Karpas-422 (cell line): ENCODE measurements at regions not wholly inside any gene's neighbourhood (a gene's known extent, or its start where the extent isn't known, plus 50 kb on each side); places are given as distances from the start of the nearest gene placed in this dataset.
A peak's percentile ranks its signal among the peaks of the same experiment; 100 is the strongest.

Source experiments
- DNase-seq: peaks from one replicate; pipeline ENCODE4 v3.0.0-alpha.2; 2015
- H2AFZ ChIP-seq: fragments of 200-600 bp; sonication (generic); 2 replicates; pipeline ENCODE4 v1.6.1; 2014; ENCODE audit warnings: antibody characterized with exemption, low read length, mixed read lengths
- H3K27ac ChIP-seq: fragments of 200-600 bp; sonication (generic); 2 replicates; pipeline ENCODE4 v1.5.1; 2014; ENCODE audit warnings: mild to moderate bottlenecking, low read length, moderate library complexity
- H3K27me3 ChIP-seq: fragments of 200-600 bp; sonication (generic); 2 replicates; pipeline ENCODE4 v1.6.1; 2014; ENCODE audit warnings: low read length, mixed read lengths
- H3K36me3 ChIP-seq: fragments of 200-600 bp; sonication (generic); 2 replicates; pipeline ENCODE4 v1.6.1; 2014; ENCODE audit warnings: low read length, mixed read lengths; ENCODE audit not compliant: insufficient read depth
- H3K4me1 ChIP-seq: fragments of 200-600 bp; sonication (generic); 2 replicates; pipeline ENCODE4 v1.6.1; 2014; ENCODE audit warnings: mild to moderate bottlenecking, low read length, mixed read lengths
- H3K4me2 ChIP-seq: fragments of 200-600 bp; sonication (generic); 2 replicates; pipeline ENCODE4 v1.6.1; 2014; ENCODE audit warnings: low read length, low read depth, mild to moderate bottlenecking; ENCODE audit not compliant: poor library complexity, severe bottlenecking
- H3K4me3 ChIP-seq: fragments of 200-600 bp; sonication (generic); 2 replicates; pipeline ENCODE4 v1.5.1; 2014; ENCODE audit warnings: mild to moderate bottlenecking, antibody characterized with exemption, low read length, mixed read lengths
- H3K79me2 ChIP-seq: fragments of 200-600 bp; sonication (generic); 2 replicates; pipeline ENCODE4 v1.6.1; 2014; ENCODE audit warnings: mild to moderate bottlenecking, low read length, mixed read lengths
- H3K9ac ChIP-seq: fragments of 200-600 bp; sonication (generic); 2 replicates; pipeline ENCODE4 v1.6.0; 2014; ENCODE audit warnings: low read length
- H3K9me2 ChIP-seq: fragments of 200-600 bp; sonication (generic), shearing (Covaris generic); replicated peaks from 2 replicates; pipeline ENCODE4 v1.6.0; 2014; ENCODE audit warnings: mild to moderate bottlenecking, low read length, moderate library complexity; ENCODE audit not compliant: insufficient read depth
- H3K9me3 ChIP-seq: fragments of 300-700, 200-600 bp; sonication (generic); 2 replicates; pipeline ENCODE4 v1.6.1; 2014; ENCODE audit warnings: low read length, mixed read lengths
- H4K20me1 ChIP-seq: fragments of 200-600 bp; sonication (generic); 2 replicates; pipeline ENCODE4 v1.6.1; 2014; ENCODE audit warnings: mild to moderate bottlenecking, antibody characterized with exemption, low read length, low read depth; ENCODE audit not compliant: insufficient read depth

GRCh38 chr16:85309656-85310587, 197.7 kb upstream of the CIBAR2 start:
- Histone ChIP-seq H3K27me3 (no peaks in the 10 kb centered on the region), H3K79me2 (no peaks in the 10 kb centered on the region), H3K4me2 (peak overlapping the region; percentile 24), H2AFZ (no peak overlapping the region), H3K9me3 (no peaks in the 10 kb centered on the region), H3K36me3 (no peaks in the 10 kb centered on the region), H3K9me2 (no peaks in the 10 kb centered on the region), H4K20me1 (no peaks in the 10 kb centered on the region; the same call in 1 of the 2 replicates), H3K4me3 (no peak overlapping the region), H3K27ac (no peak overlapping the region), H3K9ac (no peak overlapping the region), H3K4me1 (peaks cover 12% of the 10 kb centered on the region)
- peak; percentile 76 for DNase-seq

GRCh38 chr16:85310868-85311585, 198.8 kb upstream of the CIBAR2 start:
- Histone ChIP-seq H3K79me2 (no peaks in the 10 kb centered on the region), H3K9ac (no peak overlapping the region), H3K4me3 (no peak overlapping the region), H3K36me3 (no peaks in the 10 kb centered on the region), H3K9me2 (no peaks in the 10 kb centered on the region), H3K4me2 (no peak overlapping the region), H3K27me3 (no peaks in the 10 kb centered on the region), H4K20me1 (no peaks in the 10 kb centered on the region; the same call in 1 of the 2 replicates), H2AFZ (no peak overlapping the region), H3K4me1 (peaks cover 12% of the 10 kb centered on the region), H3K27ac (no peak overlapping the region), H3K9me3 (no peaks in the 10 kb centered on the region)
- DNase-seq, result no peak

GRCh38 chr16:85311741-85312140, 199.5 kb upstream of the CIBAR2 start:
- Histone ChIP-seq H3K27ac (no peak overlapping the region), H3K9me3 (no peaks in the 10 kb centered on the region), H3K36me3 (no peaks in the 10 kb centered on the region), H3K4me1 (peaks cover 10% of the 10 kb centered on the region), H2AFZ (no peak overlapping the region), H3K4me3 (no peak overlapping the region), H3K79me2 (no peaks in the 10 kb centered on the region), H3K9me2 (no peaks in the 10 kb centered on the region), H3K4me2 (no peak overlapping the region), H3K27me3 (no peaks in the 10 kb centered on the region), H3K9ac (no peak overlapping the region), H4K20me1 (no peaks in the 10 kb centered on the region; the same call in 1 of the 2 replicates)
- no peak for DNase-seq

- Histone ChIP-seq H3K4me3 (no peak overlapping the region), H3K36me3 (no peaks in the 10 kb centered on the region), H3K9me3 (no peaks in the 10 kb centered on the region), H3K79me2 (no peaks in the 10 kb centered on the region), H3K9me2 (no peaks in the 10 kb centered on the region), H3K4me2 (no peak overlapping the region), H3K27ac (no peak overlapping the region), H4K20me1 (no peaks in the 10 kb centered on the region; the same call in 1 of the 2 replicates), H3K4me1 (peaks cover 10% of the 10 kb centered on the region), H3K9ac (no peak overlapping the region), H2AFZ (no peak overlapping the region), H3K27me3 (no peaks in the 10 kb centered on the region)
- DNase-seq, result no peak
Observed at GRCh38 chr16:85312174-85312573, 199.9 kb upstream of the CIBAR2 start.

- H3K27me3 ChIP-seq, result no peaks in the 10 kb centered on the region
- H3K9me3 ChIP-seq, result no peaks in the 10 kb centered on the region
- no peaks in the 10 kb centered on the region for H3K9me2 ChIP-seq
- no peak overlapping the region for H2AFZ ChIP-seq
- no peak overlapping the region for H3K4me2 ChIP-seq
- H3K4me3 ChIP-seq, result no peak overlapping the region
- H3K4me1 ChIP-seq, result peaks cover 10% of the 10 kb centered on the region
- DNase-seq, result no peak
- H3K9ac ChIP-seq, result no peak overlapping the region
- no peaks in the 10 kb centered on the region for H3K79me2 ChIP-seq
- H3K27ac ChIP-seq, result no peak overlapping the region
- no peaks in the 10 kb centered on the region; the same call in 1 of the 2 replicates for H4K20me1 ChIP-seq
- no peaks in the 10 kb centered on the region for H3K36me3 ChIP-seq
Observed at GRCh38 chr16:85312642-85313525, 200.6 kb upstream of the CIBAR2 start.

GRCh38 chr16:85313526-85314301, 201.4 kb upstream of the CIBAR2 start:
- Histone ChIP-seq H3K79me2 (no peaks in the 10 kb centered on the region), H3K27ac (no peak overlapping the region), H3K36me3 (no peaks in the 10 kb centered on the region), H3K4me1 (peaks cover 10% of the 10 kb centered on the region), H3K9me3 (no peaks in the 10 kb centered on the region), H3K9me2 (no peaks in the 10 kb centered on the region), H3K27me3 (no peaks in the 10 kb centered on the region), H2AFZ (no peak overlapping the region), H3K4me3 (no peak overlapping the region), H3K9ac (no peak overlapping the region), H4K20me1 (no peaks in the 10 kb centered on the region; the same call in 1 of the 2 replicates), H3K4me2 (no peak overlapping the region)
- DNase-seq, result no peak

GRCh38 chr16:85314512-85314971, 202.3 kb upstream of the CIBAR2 start:
- H3K79me2 ChIP-seq, result no peaks in the 10 kb centered on the region
- no peak overlapping the region for H3K4me2 ChIP-seq
- peaks cover 9% of the 10 kb centered on the region for H3K4me1 ChIP-seq
- DNase-seq, result no peak
- H3K9ac ChIP-seq, result no peak overlapping the region
- no peaks in the 10 kb centered on the region for H3K9me2 ChIP-seq
- H3K36me3 ChIP-seq, result no peaks in the 10 kb centered on the region
- no peaks in the 10 kb centered on the region for H4K20me1 ChIP-seq
- no peak overlapping the region for H2AFZ ChIP-seq
- H3K4me3 ChIP-seq, result no peak overlapping the region
- no peaks in the 10 kb centered on the region for H3K9me3 ChIP-seq
- no peak overlapping the region for H3K27ac ChIP-seq
- no peaks in the 10 kb centered on the region for H3K27me3 ChIP-seq
